ENCODE measurements at regions not wholly inside any gene's neighbourhood (a gene's known extent, or its start where the extent isn't known, plus 50 kb on each side); places are given as distances from the start of the nearest gene placed in this dataset.

DNA sequence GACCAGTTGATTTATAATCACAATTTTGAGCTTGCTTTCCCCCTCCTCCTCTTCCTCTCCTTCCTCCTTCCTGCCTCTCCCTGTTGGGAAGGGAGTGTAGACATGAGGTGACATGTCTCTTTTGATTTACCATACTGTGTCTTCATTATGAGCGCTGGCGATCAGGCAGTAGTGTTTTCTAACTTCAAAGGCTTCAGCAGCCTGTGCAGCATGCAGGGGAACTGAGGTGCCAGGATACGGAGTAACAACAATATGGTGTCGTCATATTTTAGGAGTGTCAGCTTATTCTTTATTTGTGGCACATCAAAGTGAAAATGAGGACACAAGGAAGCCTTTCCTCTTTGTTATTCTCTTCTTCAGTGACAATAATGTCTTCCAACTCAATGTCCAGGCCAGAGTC, 864.2 kb downstream of the SLC4A3 start:
- H3K27me3 ChIP-seq = no peaks in the 10 kb centered on the region
- H3K4me2 ChIP-seq = no peak overlapping the region
- H4K20me1 ChIP-seq (ENCODE audit: insufficient read depth, poor library complexity, severe bottlenecking) = no peaks in the 10 kb centered on the region
- no peak overlapping the region for H3K4me3 ChIP-seq
- 80% methylated on average over 4 of the region's 4 CpGs for WGBS (ENCODE audit: low lambda C conversion rate, missing lambda C conversion rate)
- no peaks in the 10 kb centered on the region for H3K36me3 ChIP-seq (replicated peaks; ENCODE audit: insufficient read depth, low read depth)
- H3K9me2 ChIP-seq (replicated peaks; ENCODE audit: insufficient read depth) = no peaks in the 10 kb centered on the region
- TF ChIP-seq EZH2phosphoT487 (IDR thresholded peaks at IDR 0.05; ENCODE audit: low read depth, severe bottlenecking, unreplicated experiment) (no peak), EZH2 (IDR thresholded peaks at IDR 0.05; ENCODE audit: borderline replicate concordance) (no peak)
- TF ChIP-seq, protein P1, sequence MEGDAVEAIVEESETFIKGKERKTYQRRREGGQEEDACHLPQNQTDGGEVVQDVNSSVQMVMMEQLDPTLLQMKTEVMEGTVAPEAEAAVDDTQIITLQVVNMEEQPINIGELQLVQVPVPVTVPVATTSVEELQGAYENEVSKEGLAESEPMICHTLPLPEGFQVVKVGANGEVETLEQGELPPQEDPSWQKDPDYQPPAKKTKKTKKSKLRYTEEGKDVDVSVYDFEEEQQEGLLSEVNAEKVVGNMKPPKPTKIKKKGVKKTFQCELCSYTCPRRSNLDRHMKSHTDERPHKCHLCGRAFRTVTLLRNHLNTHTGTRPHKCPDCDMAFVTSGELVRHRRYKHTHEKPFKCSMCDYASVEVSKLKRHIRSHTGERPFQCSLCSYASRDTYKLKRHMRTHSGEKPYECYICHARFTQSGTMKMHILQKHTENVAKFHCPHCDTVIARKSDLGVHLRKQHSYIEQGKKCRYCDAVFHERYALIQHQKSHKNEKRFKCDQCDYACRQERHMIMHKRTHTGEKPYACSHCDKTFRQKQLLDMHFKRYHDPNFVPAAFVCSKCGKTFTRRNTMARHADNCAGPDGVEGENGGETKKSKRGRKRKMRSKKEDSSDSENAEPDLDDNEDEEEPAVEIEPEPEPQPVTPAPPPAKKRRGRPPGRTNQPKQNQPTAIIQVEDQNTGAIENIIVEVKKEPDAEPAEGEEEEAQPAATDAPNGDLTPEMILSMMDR (IDR thresholded peaks at IDR 0.05; ENCODE audit: poor library complexity) = no peak
- no peaks in the 10 kb centered on the region for H3K79me2 ChIP-seq
- H2AFZ ChIP-seq = no peak overlapping the region
- no peaks in the 10 kb centered on the region for H3K9me3 ChIP-seq (ENCODE audit: low read depth)
- no peak for DNase-seq (ENCODE audit: low spot score)
- no peaks in the 10 kb centered on the region for H3K4me1 ChIP-seq (ENCODE audit: insufficient read depth)
- H3K27ac ChIP-seq = no peak overlapping the region

DNA sequence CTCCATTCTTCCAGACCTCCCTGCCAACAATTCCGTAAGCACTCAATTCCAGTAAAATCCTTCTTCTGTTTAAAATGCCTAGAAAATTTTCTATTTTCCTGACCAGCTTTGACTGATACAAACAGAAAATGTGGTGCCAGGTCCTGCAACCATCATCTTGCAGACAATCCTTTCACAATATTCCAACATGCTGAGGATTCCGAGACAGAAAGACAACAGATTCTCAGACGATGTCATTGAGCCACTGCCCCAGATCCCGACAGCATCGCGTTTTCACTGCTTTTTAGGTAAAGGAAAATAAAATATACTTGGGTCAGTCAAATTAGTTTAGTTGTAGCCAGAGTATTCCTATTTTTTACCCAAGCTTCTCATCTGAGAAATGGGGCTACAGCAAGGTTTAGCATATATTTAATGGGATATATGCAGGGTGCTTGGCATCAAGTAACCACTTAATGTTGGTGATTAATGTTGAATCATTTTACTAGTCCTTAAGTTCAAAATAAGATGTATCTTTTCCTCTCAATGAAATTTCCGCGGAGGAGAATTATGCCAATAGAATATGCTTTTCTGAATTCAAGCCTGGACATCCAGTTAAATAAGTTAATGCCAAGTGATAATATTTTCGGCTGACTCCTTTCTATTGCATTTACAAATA, 866.6 kb downstream of the SLC4A3 start:
- no peaks in the 10 kb centered on the region for H3K9me3 ChIP-seq (ENCODE audit: low read depth)
- H3K4me2 ChIP-seq = no peak overlapping the region
- H3K4me3 ChIP-seq = no peak overlapping the region
- H3K27me3 ChIP-seq = no peaks in the 10 kb centered on the region
- no peaks in the 10 kb centered on the region for H3K79me2 ChIP-seq
- TF ChIP-seq EZH2 (IDR thresholded peaks at IDR 0.05; ENCODE audit: borderline replicate concordance) (no peak), EZH2phosphoT487 (IDR thresholded peaks at IDR 0.05; ENCODE audit: low read depth, severe bottlenecking, unreplicated experiment) (no peak)
- TF ChIP-seq, protein P1 (IDR thresholded peaks at IDR 0.05; ENCODE audit: poor library complexity) = no peak
- no peaks in the 10 kb centered on the region for H4K20me1 ChIP-seq (ENCODE audit: insufficient read depth, poor library complexity, severe bottlenecking)
- no peak overlapping the region for H3K27ac ChIP-seq
- WGBS (ENCODE audit: low lambda C conversion rate, missing lambda C conversion rate) = 92% methylated on average over 9 of the region's 9 CpGs
- H3K4me1 ChIP-seq (ENCODE audit: insufficient read depth) = peaks cover 5% of the 10 kb centered on the region
- DNase-seq (ENCODE audit: low spot score) = no peak
- H3K36me3 ChIP-seq (replicated peaks; ENCODE audit: insufficient read depth, low read depth) = no peaks in the 10 kb centered on the region
- no peaks in the 10 kb centered on the region for H3K9me2 ChIP-seq (replicated peaks; ENCODE audit: insufficient read depth)
- no peak overlapping the region for H2AFZ ChIP-seq

DNA sequence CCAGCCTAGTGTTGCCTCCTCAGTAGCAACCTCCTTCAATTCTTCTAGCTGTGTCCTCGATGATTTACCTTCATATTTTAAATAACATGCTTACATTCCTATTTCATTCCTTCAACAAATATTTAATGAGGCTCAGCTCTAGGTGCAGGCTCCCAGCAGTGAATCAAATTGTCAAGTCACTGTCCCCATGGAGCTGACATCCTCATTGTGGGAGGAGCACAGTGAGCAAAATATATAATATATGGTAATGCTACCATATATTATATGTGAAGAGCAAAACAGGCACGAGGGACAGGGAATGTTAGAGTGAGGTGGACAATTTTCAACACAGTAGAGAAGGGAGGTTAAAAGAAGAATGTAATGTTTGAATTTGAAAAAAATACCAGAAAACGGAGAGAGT, 869.1 kb downstream of the SLC4A3 start:
- H2AFZ ChIP-seq = no peak overlapping the region
- no peak for DNase-seq (ENCODE audit: low spot score)
- no peaks in the 10 kb centered on the region for H3K9me2 ChIP-seq (replicated peaks; ENCODE audit: insufficient read depth)
- no peak overlapping the region for H3K27ac ChIP-seq
- H3K27me3 ChIP-seq = no peaks in the 10 kb centered on the region
- WGBS (ENCODE audit: low lambda C conversion rate, missing lambda C conversion rate) = 90% methylated on average over 3 of the region's 3 CpGs
- TF ChIP-seq, protein P1 (IDR thresholded peaks at IDR 0.05; ENCODE audit: poor library complexity) = no peak
- no peak for TF ChIP-seq EZH2phosphoT487 (IDR thresholded peaks at IDR 0.05; ENCODE audit: low read depth, severe bottlenecking, unreplicated experiment)
- H4K20me1 ChIP-seq (ENCODE audit: insufficient read depth, poor library complexity, severe bottlenecking) = no peaks in the 10 kb centered on the region
- no peaks in the 10 kb centered on the region for H3K9me3 ChIP-seq (ENCODE audit: low read depth)
- H3K4me3 ChIP-seq = no peak overlapping the region
- H3K4me2 ChIP-seq = no peak overlapping the region
- peaks cover 8% of the 10 kb centered on the region for H3K4me1 ChIP-seq (ENCODE audit: insufficient read depth)
- no peaks in the 10 kb centered on the region for H3K36me3 ChIP-seq (replicated peaks; ENCODE audit: insufficient read depth, low read depth)
- H3K79me2 ChIP-seq = no peaks in the 10 kb centered on the region

All from hepatocyte (in vitro differentiated cells).